B cell (primary cell): ENCODE measurements at regions not wholly inside any gene's neighbourhood (a gene's known extent, or its start where the extent isn't known, plus 50 kb on each side); places are given as distances from the start of the nearest gene placed in this dataset.

Experiments
- CTCF ChIP-seq: fragments of 200-600 bp; IDR thresholded peaks from one replicate; pipeline ENCODE4 v1.8.0; 2022; ENCODE audit warnings: antibody characterized with exemption, mild to moderate bottlenecking
- EZH2 ChIP-seq: IDR thresholded peaks from 2 replicates; pipeline ENCODE4 v1.6.1; 2012; ENCODE audit warnings: borderline replicate concordance, low read depth, mild to moderate bottlenecking, moderate library complexity, low read length; ENCODE audit not compliant: insufficient read depth, poor library complexity, severe bottlenecking

- TF ChIP-seq CTCF (no peak), EZH2 (no peak)
Measured at GRCh38 chr12:45623221-45623620, 106.3 kb upstream of the ARID2 start.
